ENCODE measurements at regions not wholly inside any gene's neighbourhood (a gene's known extent, or its start where the extent isn't known, plus 50 kb on each side); places are given as distances from the start of the nearest gene placed in this dataset.

- ChIA-PET POLR2A (no interaction called here), CTCF (no interaction called here)
- Histone ChIP-seq H3K36me3 (ENCODE audit: control insufficient read depth in 4 of 4, insufficient read depth in 4 of 4, low read length in 3 of 4) (no peaks in the 10 kb centered on the region), H3K27me3 (replicated peaks in 2 of 5; ENCODE audit: control insufficient read depth in 4 of 5, insufficient read depth in 5 of 5, low read length in 4 of 5) (no peaks in the 10 kb centered on the region), H3K4me3 (ENCODE audit: control insufficient read depth in 1 of 7, extremely low read depth in 1 of 7, insufficient read depth in 4 of 7, low read depth in 2 of 7, low read length in 6 of 7) (no peak overlapping the region), H3K9me3 (ENCODE audit: control extremely low read depth in 1 of 5, control insufficient read depth in 4 of 5, insufficient read depth in 2 of 5, low read depth in 1 of 5, low read length in 4 of 5) (no peaks in the 10 kb centered on the region), H3K4me1 (ENCODE audit: control extremely low read depth in 1 of 4, control insufficient read depth in 4 of 4, insufficient read depth in 4 of 4, low read length in 3 of 4) (no peaks in the 10 kb centered on the region), H3K27ac (ENCODE audit: insufficient read depth in 1 of 2, low read depth in 1 of 2, low read length in 2 of 2, poor library complexity in 1 of 2, severe bottlenecking in 2 of 2) (no peak overlapping the region)
- WGBS (ENCODE audit: insufficient coverage), result 100% methylated on average over 1 of the region's 2 CpGs
- DNase-seq, result no peak
Measured at GRCh38 chr18:38586327-38586726, 1020.7 kb upstream of the CELF4 start.

- Histone ChIP-seq H3K9me3 (ENCODE audit: control extremely low read depth in 1 of 5, control insufficient read depth in 4 of 5, insufficient read depth in 2 of 5, low read depth in 1 of 5, low read length in 4 of 5) (no peaks in the 10 kb centered on the region), H3K36me3 (ENCODE audit: control insufficient read depth in 4 of 4, insufficient read depth in 4 of 4, low read length in 3 of 4) (no peaks in the 10 kb centered on the region), H3K4me3 (ENCODE audit: control insufficient read depth in 1 of 7, extremely low read depth in 1 of 7, insufficient read depth in 4 of 7, low read depth in 2 of 7, low read length in 6 of 7) (no peak overlapping the region), H3K4me1 (ENCODE audit: control extremely low read depth in 1 of 4, control insufficient read depth in 4 of 4, insufficient read depth in 4 of 4, low read length in 3 of 4) (peaks cover 2 to 27% (median 7%) of the 10 kb centered on the region in 4 experiments), H3K27me3 (replicated peaks in 2 of 5; ENCODE audit: control insufficient read depth in 4 of 5, insufficient read depth in 5 of 5, low read length in 4 of 5) (no peaks in the 10 kb centered on the region), H3K27ac (ENCODE audit: insufficient read depth in 1 of 2, low read depth in 1 of 2, low read length in 2 of 2, poor library complexity in 1 of 2, severe bottlenecking in 2 of 2) (no peak overlapping the region)
- 14% methylated on average over 1 of the region's 1 CpG for WGBS (ENCODE audit: insufficient coverage)
- POLR2A ChIA-PET, result no interaction called here
- DNase-seq, result peak in 1 of 3 donors; percentile 17
- CTCF ChIA-PET, result no interaction called here
Measured at GRCh38 chr18:38579764-38580163, 1014.2 kb upstream of the CELF4 start.

- ChIA-PET POLR2A (interaction anchor here (0.6 kb wide), 1 partner anchor 376 kb away, joined by 5 read pairs; no protein-coding TSS in a partner anchor), CTCF (no interaction called here)
- peak in 1 of 3 donors; percentile 37 for DNase-seq
- Histone ChIP-seq H3K9me3 (ENCODE audit: control extremely low read depth in 1 of 5, control insufficient read depth in 4 of 5, insufficient read depth in 2 of 5, low read depth in 1 of 5, low read length in 4 of 5) (no peaks in the 10 kb centered on the region), H3K27ac (ENCODE audit: insufficient read depth in 1 of 2, low read depth in 1 of 2, low read length in 2 of 2, poor library complexity in 1 of 2, severe bottlenecking in 2 of 2) (no peak overlapping the region), H3K4me3 (ENCODE audit: control insufficient read depth in 1 of 7, extremely low read depth in 1 of 7, insufficient read depth in 4 of 7, low read depth in 2 of 7, low read length in 6 of 7) (no peak overlapping the region), H3K27me3 (replicated peaks in 2 of 5; ENCODE audit: control insufficient read depth in 4 of 5, insufficient read depth in 5 of 5, low read length in 4 of 5) (no peaks in the 10 kb centered on the region), H3K4me1 (ENCODE audit: control extremely low read depth in 1 of 4, control insufficient read depth in 4 of 4, insufficient read depth in 4 of 4, low read length in 3 of 4) (peaks cover 2 to 27% (median 7%) of the 10 kb centered on the region in 4 experiments), H3K36me3 (ENCODE audit: control insufficient read depth in 4 of 4, insufficient read depth in 4 of 4, low read length in 3 of 4) (no peaks in the 10 kb centered on the region)
- 80% methylated on average over 2 of the region's 4 CpGs for WGBS (ENCODE audit: insufficient coverage)
Measured at GRCh38 chr18:38576916-38577315, 1011.3 kb upstream of the CELF4 start.

GRCh38 chr18:38576349-38576748 lies 1010.8 kb upstream of the CELF4 start:
- POLR2A ChIA-PET, result no interaction called here

GRCh38 chr18:38575648-38576047 lies 1010.0 kb upstream of the CELF4 start:
- POLR2A ChIA-PET, result no interaction called here
- no peak overlapping the region for H3K4me3 ChIP-seq (ENCODE audit: control insufficient read depth in 1 of 7, extremely low read depth in 1 of 7, insufficient read depth in 4 of 7, low read depth in 2 of 7, low read length in 6 of 7)
- peak in 2 of 3 donors; percentile 40 to 49 for DNase-seq

More at GRCh38 chr18:38576349-38576748, 1010.8 kb upstream of the CELF4 start:
- Histone ChIP-seq H3K27me3 (replicated peaks in 2 of 5; ENCODE audit: control insufficient read depth in 4 of 5, insufficient read depth in 5 of 5, low read length in 4 of 5) (no peaks in the 10 kb centered on the region), H3K9me3 (ENCODE audit: control extremely low read depth in 1 of 5, control insufficient read depth in 4 of 5, insufficient read depth in 2 of 5, low read depth in 1 of 5, low read length in 4 of 5) (no peaks in the 10 kb centered on the region), H3K4me3 (ENCODE audit: control insufficient read depth in 1 of 7, extremely low read depth in 1 of 7, insufficient read depth in 4 of 7, low read depth in 2 of 7, low read length in 6 of 7) (no peak overlapping the region), H3K4me1 (ENCODE audit: control extremely low read depth in 1 of 4, control insufficient read depth in 4 of 4, insufficient read depth in 4 of 4, low read length in 3 of 4) (peaks cover 2 to 27% (median 7%) of the 10 kb centered on the region in 4 experiments), H3K27ac (ENCODE audit: insufficient read depth in 1 of 2, low read depth in 1 of 2, low read length in 2 of 2, poor library complexity in 1 of 2, severe bottlenecking in 2 of 2) (no peak overlapping the region), H3K36me3 (ENCODE audit: control insufficient read depth in 4 of 4, insufficient read depth in 4 of 4, low read length in 3 of 4) (no peaks in the 10 kb centered on the region)
- WGBS (ENCODE audit: insufficient coverage), result no CpG with 5 or more reads among the region's 1 CpG
- CTCF ChIA-PET, result no interaction called here
- peak; percentile 37 to 91 (median 84) for DNase-seq

GRCh38 chr18:38575023-38575422 lies 1009.4 kb upstream of the CELF4 start:
- no peaks in the 10 kb centered on the region for H3K9me3 ChIP-seq (ENCODE audit: control extremely low read depth in 1 of 5, control insufficient read depth in 4 of 5, insufficient read depth in 2 of 5, low read depth in 1 of 5, low read length in 4 of 5)
- peaks cover 0 to 24% (median 7%) of the 10 kb centered on the region in 4 experiments for H3K4me1 ChIP-seq (ENCODE audit: control extremely low read depth in 1 of 4, control insufficient read depth in 4 of 4, insufficient read depth in 4 of 4, low read length in 3 of 4)
- no peak overlapping the region for H3K4me3 ChIP-seq (ENCODE audit: control insufficient read depth in 1 of 7, extremely low read depth in 1 of 7, insufficient read depth in 4 of 7, low read depth in 2 of 7, low read length in 6 of 7)
- H3K36me3 ChIP-seq (ENCODE audit: control insufficient read depth in 4 of 4, insufficient read depth in 4 of 4, low read length in 3 of 4), result no peaks in the 10 kb centered on the region
- no peaks in the 10 kb centered on the region for H3K27me3 ChIP-seq (replicated peaks in 2 of 5; ENCODE audit: control insufficient read depth in 4 of 5, insufficient read depth in 5 of 5, low read length in 4 of 5)
- no peak for DNase-seq
- POLR2A ChIA-PET, result no interaction called here
- WGBS (ENCODE audit: insufficient coverage), result 100% methylated on average over 3 of the region's 6 CpGs
- H3K27ac ChIP-seq (ENCODE audit: insufficient read depth in 1 of 2, low read depth in 1 of 2, low read length in 2 of 2, poor library complexity in 1 of 2, severe bottlenecking in 2 of 2), result no peak overlapping the region
- CTCF ChIA-PET, result no interaction called here

More at GRCh38 chr18:38575648-38576047, 1010.0 kb upstream of the CELF4 start:
- CTCF ChIA-PET, result no interaction called here
- Histone ChIP-seq H3K27me3 (replicated peaks in 2 of 5; ENCODE audit: control insufficient read depth in 4 of 5, insufficient read depth in 5 of 5, low read length in 4 of 5) (no peaks in the 10 kb centered on the region), H3K4me1 (ENCODE audit: control extremely low read depth in 1 of 4, control insufficient read depth in 4 of 4, insufficient read depth in 4 of 4, low read length in 3 of 4) (peaks cover under 1 to 26% (median 7%) of the 10 kb centered on the region in 4 experiments), H3K36me3 (ENCODE audit: control insufficient read depth in 4 of 4, insufficient read depth in 4 of 4, low read length in 3 of 4) (no peaks in the 10 kb centered on the region), H3K9me3 (ENCODE audit: control extremely low read depth in 1 of 5, control insufficient read depth in 4 of 5, insufficient read depth in 2 of 5, low read depth in 1 of 5, low read length in 4 of 5) (no peaks in the 10 kb centered on the region), H3K27ac (ENCODE audit: insufficient read depth in 1 of 2, low read depth in 1 of 2, low read length in 2 of 2, poor library complexity in 1 of 2, severe bottlenecking in 2 of 2) (no peak overlapping the region)
- WGBS (ENCODE audit: insufficient coverage), result 100% methylated on average over 1 of the region's 2 CpGs

- no peak for DNase-seq
- H3K4me1 ChIP-seq (ENCODE audit: control extremely low read depth in 1 of 4, control insufficient read depth in 4 of 4, insufficient read depth in 4 of 4, low read length in 3 of 4), result peaks cover 0 to 9% (median 0%) of the 10 kb centered on the region in 4 experiments
- ChIA-PET CTCF (interaction anchor here (0.7 to 1.5 kb wide), 4 partner anchors 10 to 111 kb away, joined by 3 to 7 read pairs (median 4); no protein-coding TSS in a partner anchor), POLR2A (no interaction called here)
- no peaks in the 10 kb centered on the region for H3K27me3 ChIP-seq (replicated peaks in 2 of 5; ENCODE audit: control insufficient read depth in 4 of 5, insufficient read depth in 5 of 5, low read length in 4 of 5)
- H3K4me3 ChIP-seq (ENCODE audit: control insufficient read depth in 1 of 7, extremely low read depth in 1 of 7, insufficient read depth in 4 of 7, low read depth in 2 of 7, low read length in 6 of 7), result no peak overlapping the region
- no peaks in the 10 kb centered on the region for H3K36me3 ChIP-seq (ENCODE audit: control insufficient read depth in 4 of 4, insufficient read depth in 4 of 4, low read length in 3 of 4)
- no peak overlapping the region for H3K27ac ChIP-seq (ENCODE audit: insufficient read depth in 1 of 2, low read depth in 1 of 2, low read length in 2 of 2, poor library complexity in 1 of 2, severe bottlenecking in 2 of 2)
- H3K9me3 ChIP-seq (ENCODE audit: control extremely low read depth in 1 of 5, control insufficient read depth in 4 of 5, insufficient read depth in 2 of 5, low read depth in 1 of 5, low read length in 4 of 5), result no peaks in the 10 kb centered on the region
- WGBS (ENCODE audit: insufficient coverage), result 100% methylated on average over 2 of the region's 6 CpGs
Measured at GRCh38 chr18:38572554-38573111, 1007.0 kb upstream of the CELF4 start.
